SK-N-SH (cell line): ENCODE measurements at regions not wholly inside any gene's neighbourhood (a gene's known extent, or its start where the extent isn't known, plus 50 kb on each side); places are given as distances from the start of the nearest gene placed in this dataset.

Source experiments
- CTCF ChIA-PET: fragments of 300-600, 350-600 bp; formaldehyde crosslinking; extraction: SDS; loops from one replicate; lab custom pipeline; 2021; lab: Yijun Ruan, JAX
- POLR2A ChIA-PET: fragments of 350-600 bp; sonication (Branson Sonifier 250); formaldehyde crosslinking; extraction: SDS; loops from one replicate; lab custom pipeline; 2020; ENCODE audit warnings: antibody characterized with exemption, inconsistent platforms; lab: Yijun Ruan, JAX
- DNase-seq: peaks from one replicate; pipeline ENCODE4 v3.0.0; 2012
- H2AFZ ChIP-seq: fragments of 200-600 bp; sonication (generic); 2 replicates; pipeline ENCODE4 v1.8.1; 2016; ENCODE audit warnings: antibody characterized with exemption, mild to moderate bottlenecking, low read depth
- H3F3A ChIP-seq: fragments of 200-600 bp; sonication (generic); replicated peaks from 2 replicates; pipeline ENCODE3; 2016; ENCODE audit warnings: antibody characterized with exemption, mild to moderate bottlenecking; ENCODE audit not compliant: insufficient read depth
- H3K27ac ChIP-seq, 2 experiments: fragments of 200-500 bp in 1 of 2; fragments of 200-600 bp in 1 of 2; sonication (Bioruptor generic) in 1 of 2; sonication (generic), shearing (Covaris generic) in 1 of 2; 2 replicates each; pipeline versions ENCODE4 v1.5.1 to v1.6.1; 2014 to 2016; ENCODE audit warnings: low read depth in 2 of 2, inconsistent platforms in 1 of 2, low read length in 1 of 2, mild to moderate bottlenecking in 1 of 2, mixed read lengths in 1 of 2
- H3K27me3 ChIP-seq: fragments of 200-600 bp; sonication (generic), shearing (Covaris generic); 2 replicates; pipeline ENCODE4 v1.6.1; 2016; ENCODE audit warnings: mixed run types; ENCODE audit not compliant: insufficient read depth
- H3K36me3 ChIP-seq, 2 experiments: fragments of 200-500 bp in 1 of 2; fragments of 200-600 bp in 1 of 2; sonication (Bioruptor generic) in 1 of 2; sonication (generic) in 1 of 2; replicated peaks in 1 of 2; 2 replicates each; pipeline versions ENCODE3 to v1.5.1; 2014 to 2016; ENCODE audit warnings: low read length in 1 of 2, mild to moderate bottlenecking in 1 of 2; ENCODE audit not compliant: insufficient read depth in 2 of 2, control insufficient read depth in 1 of 2
- H3K4me1 ChIP-seq, 2 experiments: fragments of 200-500 bp in 1 of 2; fragments of 200-600 bp in 1 of 2; sonication (Bioruptor generic) in 1 of 2; sonication (generic), shearing (Covaris generic) in 1 of 2; 2 replicates each; pipeline versions ENCODE4 v1.5.1 to v1.6.1; 2014 to 2016; ENCODE audit warnings: low read depth in 1 of 2, low read length in 1 of 2, mixed run types in 1 of 2; ENCODE audit not compliant: insufficient read depth in 2 of 2, control insufficient read depth in 1 of 2
- H3K4me2 ChIP-seq: fragments of 200-600 bp; sonication (generic), shearing (Covaris generic); 2 replicates; pipeline ENCODE4 v1.6.1; 2017; ENCODE audit warnings: mixed run types
- H3K4me3 ChIP-seq, 2 experiments: fragments of 200-500 bp in 1 of 2; fragments of 200-600 bp in 1 of 2; sonication (Bioruptor generic) in 1 of 2; sonication (generic), shearing (Covaris generic) in 1 of 2; 2 replicates each; pipeline versions ENCODE4 v1.5.1 to v1.8.1; 2014 to 2016; ENCODE audit warnings: low read depth in 2 of 2, inconsistent platforms in 1 of 2, low read length in 1 of 2, mild to moderate bottlenecking in 1 of 2, mixed read lengths in 1 of 2, moderate library complexity in 1 of 2
- H3K79me2 ChIP-seq: fragments of 200-600 bp; sonication (generic); 2 replicates; pipeline ENCODE4 v1.8.1; 2017; ENCODE audit warnings: mild to moderate bottlenecking; ENCODE audit not compliant: insufficient read depth
- H3K9ac ChIP-seq: fragments of 200-600 bp; sonication (generic); 2 replicates; pipeline ENCODE4 v1.6.1; 2017; ENCODE audit warnings: mixed run types
- H3K9me2 ChIP-seq: fragments of 200-600 bp; sonication (generic); 2 replicates; pipeline ENCODE4 v1.6.1; 2017; ENCODE audit warnings: mixed run types
- H3K9me3 ChIP-seq: fragments of 200-600 bp; sonication (generic); 2 replicates; pipeline ENCODE4 v1.6.1; 2017; ENCODE audit warnings: mixed run types, mild to moderate bottlenecking, moderate library complexity
- H4K20me1 ChIP-seq: fragments of 200-600 bp; sonication (generic); 2 replicates; pipeline ENCODE4 v1.6.1; 2017; ENCODE audit warnings: mild to moderate bottlenecking, mixed run types; ENCODE audit not compliant: insufficient read depth
- CHD2 ChIP-seq: fragments of 150-350 bp; IDR thresholded peaks from 2 replicates; pipeline ENCODE4 v1.6.1; 2018; ENCODE audit warnings: low read length; ENCODE audit not compliant: partially characterized antibody
- EP300 ChIP-seq, 2 experiments: IDR thresholded peaks; 2 replicates each; pipeline versions ENCODE4 v1.4.0 to v1.6.1; 2012; ENCODE audit warnings: borderline replicate concordance in 1 of 2, low read depth in 1 of 2, low read length in 1 of 2
- FOXJ3 ChIP-seq: sonication (generic); formaldehyde crosslinking; IDR thresholded peaks from 2 replicates; pipeline ENCODE4 v1.5.1; 2020; ENCODE audit warnings: mild to moderate bottlenecking, missing genetic modification reagents
- FOXM1 ChIP-seq: IDR thresholded peaks from 2 replicates; pipeline ENCODE4 v1.4.0; 2012; ENCODE audit warnings: low read depth, mild to moderate bottlenecking
- GABPA ChIP-seq: IDR thresholded peaks from 2 replicates; pipeline ENCODE4 v1.4.0; 2012; ENCODE audit warnings: low read depth, mild to moderate bottlenecking
- IRF3 ChIP-seq: fragments of 150-350 bp; IDR thresholded peaks from 2 replicates; pipeline ENCODE4 v1.6.1; 2016; ENCODE audit warnings: mild to moderate bottlenecking, low read depth, low read length
- JUND ChIP-seq: IDR thresholded peaks from 2 replicates; pipeline ENCODE4 v1.4.0; 2012
- MXI1 ChIP-seq: IDR thresholded peaks from 2 replicates; pipeline ENCODE4 v1.6.1; 2012; ENCODE audit warnings: mild to moderate bottlenecking, low read depth, low read length, improper control_type of control experiment
- RXRA ChIP-seq: IDR thresholded peaks from 2 replicates; pipeline ENCODE4 v1.4.0; 2012; ENCODE audit warnings: low read depth, mild to moderate bottlenecking, borderline replicate concordance
- TEAD4 ChIP-seq: IDR thresholded peaks from 2 replicates; pipeline ENCODE4 v1.4.0; 2012; ENCODE audit warnings: mild to moderate bottlenecking, borderline replicate concordance; ENCODE audit not compliant: insufficient read depth
- USF2 ChIP-seq: fragments of 150-350 bp; IDR thresholded peaks from 2 replicates; pipeline ENCODE4 v1.6.1; 2017; ENCODE audit warnings: antibody characterized with exemption, low read length, low read depth, borderline replicate concordance
- YY1 ChIP-seq: IDR thresholded peaks from 2 replicates; pipeline ENCODE4 v1.4.0; 2012; ENCODE audit warnings: low read depth, mild to moderate bottlenecking
- WGBS: methylation state at CpG from one replicate; pipeline ENCODE4 v1.1.6; 2017; ENCODE audit warnings: low lambda C conversion rate; 5-methylcytosine and 5-hydroxymethylcytosine counted together
- TF ChIP-seq, protein P1 (sequence below): fragments of 200-600 bp; sonication (generic); IDR thresholded peaks from 2 replicates; pipeline ENCODE4 v1.6.1; 2017; ENCODE audit warnings: antibody characterized with exemption, mild to moderate bottlenecking, moderate library complexity
- TF ChIP-seq, protein P2 (sequence below): IDR thresholded peaks from 2 replicates; pipeline ENCODE4 v1.6.1; 2012; ENCODE audit warnings: mild to moderate bottlenecking, low read depth, low read length, moderate library complexity
- TF ChIP-seq, protein P3 (sequence below): IDR thresholded peaks from 2 replicates; pipeline ENCODE4; 2012

DNA sequence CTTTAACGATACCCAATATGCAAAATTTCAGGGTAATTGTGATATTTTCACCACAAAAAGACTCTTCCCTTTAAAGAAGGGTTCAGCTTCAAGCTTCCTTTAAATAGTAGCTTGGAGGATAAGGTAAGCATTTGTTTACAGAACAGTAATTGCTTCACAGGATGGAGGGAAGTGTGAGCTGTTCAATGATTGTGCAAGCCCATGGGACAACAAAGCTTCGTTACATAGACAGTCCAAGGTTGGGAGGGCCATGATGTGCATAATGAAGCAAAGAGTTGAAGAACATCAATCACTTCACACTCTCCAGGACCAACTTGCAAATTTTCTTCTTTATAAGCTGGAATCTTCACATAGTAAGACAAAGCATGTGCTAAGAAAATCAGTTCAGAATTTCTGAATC lies 145.0 kb upstream of the ASIC2 start:
- CTCF ChIA-PET = interaction anchor here (1.5 kb wide), 1 partner anchor 82 kb away, joined by 3 read pairs; no protein-coding TSS in a partner anchor
- H3K79me2 ChIP-seq = no peaks in the 10 kb centered on the region
- TF ChIP-seq JUND (no peak), FOXJ3 (CRISPR knock-in tag) (no peak), IRF3 (no peak), YY1 (no peak), RXRA (no peak), USF2 (no peak), GABPA (no peak), EP300 (IDR thresholded peaks at IDR 0.05; ENCODE audit: borderline replicate concordance in 1 of 2, low read depth in 1 of 2, low read length in 1 of 2) (no peak), FOXM1 (no peak), TEAD4 (no peak), MXI1 (no peak), CHD2 (no peak)
- TF ChIP-seq, protein P1, sequence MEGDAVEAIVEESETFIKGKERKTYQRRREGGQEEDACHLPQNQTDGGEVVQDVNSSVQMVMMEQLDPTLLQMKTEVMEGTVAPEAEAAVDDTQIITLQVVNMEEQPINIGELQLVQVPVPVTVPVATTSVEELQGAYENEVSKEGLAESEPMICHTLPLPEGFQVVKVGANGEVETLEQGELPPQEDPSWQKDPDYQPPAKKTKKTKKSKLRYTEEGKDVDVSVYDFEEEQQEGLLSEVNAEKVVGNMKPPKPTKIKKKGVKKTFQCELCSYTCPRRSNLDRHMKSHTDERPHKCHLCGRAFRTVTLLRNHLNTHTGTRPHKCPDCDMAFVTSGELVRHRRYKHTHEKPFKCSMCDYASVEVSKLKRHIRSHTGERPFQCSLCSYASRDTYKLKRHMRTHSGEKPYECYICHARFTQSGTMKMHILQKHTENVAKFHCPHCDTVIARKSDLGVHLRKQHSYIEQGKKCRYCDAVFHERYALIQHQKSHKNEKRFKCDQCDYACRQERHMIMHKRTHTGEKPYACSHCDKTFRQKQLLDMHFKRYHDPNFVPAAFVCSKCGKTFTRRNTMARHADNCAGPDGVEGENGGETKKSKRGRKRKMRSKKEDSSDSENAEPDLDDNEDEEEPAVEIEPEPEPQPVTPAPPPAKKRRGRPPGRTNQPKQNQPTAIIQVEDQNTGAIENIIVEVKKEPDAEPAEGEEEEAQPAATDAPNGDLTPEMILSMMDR = no peak
- TF ChIP-seq, protein P2, sequence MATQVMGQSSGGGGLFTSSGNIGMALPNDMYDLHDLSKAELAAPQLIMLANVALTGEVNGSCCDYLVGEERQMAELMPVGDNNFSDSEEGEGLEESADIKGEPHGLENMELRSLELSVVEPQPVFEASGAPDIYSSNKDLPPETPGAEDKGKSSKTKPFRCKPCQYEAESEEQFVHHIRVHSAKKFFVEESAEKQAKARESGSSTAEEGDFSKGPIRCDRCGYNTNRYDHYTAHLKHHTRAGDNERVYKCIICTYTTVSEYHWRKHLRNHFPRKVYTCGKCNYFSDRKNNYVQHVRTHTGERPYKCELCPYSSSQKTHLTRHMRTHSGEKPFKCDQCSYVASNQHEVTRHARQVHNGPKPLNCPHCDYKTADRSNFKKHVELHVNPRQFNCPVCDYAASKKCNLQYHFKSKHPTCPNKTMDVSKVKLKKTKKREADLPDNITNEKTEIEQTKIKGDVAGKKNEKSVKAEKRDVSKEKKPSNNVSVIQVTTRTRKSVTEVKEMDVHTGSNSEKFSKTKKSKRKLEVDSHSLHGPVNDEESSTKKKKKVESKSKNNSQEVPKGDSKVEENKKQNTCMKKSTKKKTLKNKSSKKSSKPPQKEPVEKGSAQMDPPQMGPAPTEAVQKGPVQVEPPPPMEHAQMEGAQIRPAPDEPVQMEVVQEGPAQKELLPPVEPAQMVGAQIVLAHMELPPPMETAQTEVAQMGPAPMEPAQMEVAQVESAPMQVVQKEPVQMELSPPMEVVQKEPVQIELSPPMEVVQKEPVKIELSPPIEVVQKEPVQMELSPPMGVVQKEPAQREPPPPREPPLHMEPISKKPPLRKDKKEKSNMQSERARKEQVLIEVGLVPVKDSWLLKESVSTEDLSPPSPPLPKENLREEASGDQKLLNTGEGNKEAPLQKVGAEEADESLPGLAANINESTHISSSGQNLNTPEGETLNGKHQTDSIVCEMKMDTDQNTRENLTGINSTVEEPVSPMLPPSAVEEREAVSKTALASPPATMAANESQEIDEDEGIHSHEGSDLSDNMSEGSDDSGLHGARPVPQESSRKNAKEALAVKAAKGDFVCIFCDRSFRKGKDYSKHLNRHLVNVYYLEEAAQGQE = no peak
- TF ChIP-seq, protein P3, sequence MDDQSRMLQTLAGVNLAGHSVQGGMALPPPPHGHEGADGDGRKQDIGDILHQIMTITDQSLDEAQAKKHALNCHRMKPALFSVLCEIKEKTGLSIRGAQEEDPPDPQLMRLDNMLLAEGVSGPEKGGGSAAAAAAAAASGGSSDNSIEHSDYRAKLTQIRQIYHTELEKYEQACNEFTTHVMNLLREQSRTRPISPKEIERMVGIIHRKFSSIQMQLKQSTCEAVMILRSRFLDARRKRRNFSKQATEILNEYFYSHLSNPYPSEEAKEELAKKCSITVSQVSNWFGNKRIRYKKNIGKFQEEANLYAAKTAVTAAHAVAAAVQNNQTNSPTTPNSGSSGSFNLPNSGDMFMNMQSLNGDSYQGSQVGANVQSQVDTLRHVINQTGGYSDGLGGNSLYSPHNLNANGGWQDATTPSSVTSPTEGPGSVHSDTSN = no peak
- TF ChIP-seq, all 33 proteins: peak for 0
- no peak overlapping the region for H3K9ac ChIP-seq
- POLR2A ChIA-PET = no interaction called here
- H3K36me3 ChIP-seq = no peaks in the 10 kb centered on the region
- no peaks in the 10 kb centered on the region for H3K27me3 ChIP-seq
- no peaks in the 10 kb centered on the region for H3K4me1 ChIP-seq
- no peak overlapping the region for H3K27ac ChIP-seq
- no peak overlapping the region for H3K4me2 ChIP-seq
- peaks cover 2% of the 10 kb centered on the region for H3F3A ChIP-seq
- no peak overlapping the region for H3K4me3 ChIP-seq
- no peaks in the 10 kb centered on the region for H3K9me2 ChIP-seq
- no peak overlapping the region for H2AFZ ChIP-seq
- no peaks in the 10 kb centered on the region for H4K20me1 ChIP-seq
- WGBS = 29% methylated on average over 2 of the region's 2 CpGs
- DNase-seq = no peak
- no peaks in the 10 kb centered on the region for H3K9me3 ChIP-seq
